HepG2 (cell line): ENCODE measurements at regions not wholly inside any gene's neighbourhood (a gene's known extent, or its start where the extent isn't known, plus 50 kb on each side); places are given as distances from the start of the nearest gene placed in this dataset.
A peak's percentile ranks its signal among the peaks of the same experiment; 100 is the strongest.
"Not testable (repeated sequence)": the region's sequence is repeated elsewhere in the genome, so short reads cannot be mapped to it uniquely, and the experiment has no call there.

Experiments used
- ATAC-seq: fragments of 200-7000 bp; cut with Tn5 transposase; 3 replicates; pipeline ENCODE4 v1.9.1; 2020; ENCODE audit warnings: mild to moderate bottlenecking, moderate library complexity
- BruUV-seq: library from RNA; stranded (reverse); fragments of 400-500 nt; replicated peaks from 2 replicates; lab custom pipeline; 2021; lab: Mats Ljungman, UMichigan
- CTCF ChIA-PET: fragments of 300-600 bp; formaldehyde crosslinking; extraction: SDS; loops from one replicate; lab custom pipeline; 2021; ENCODE audit warnings: low total read pairs, inconsistent platforms, low intra/inter-chr PET ratio; lab: Yijun Ruan, JAX
- POLR2A ChIA-PET: fragments of 350-600 bp; sonication (Branson Sonifier 250); formaldehyde crosslinking; loops from one replicate; lab custom pipeline; 2020; ENCODE audit warnings: antibody characterized with exemption, inconsistent platforms; lab: Yijun Ruan, JAX
- DNase-seq: peaks from one replicate; pipeline ENCODE4 v3.0.0-alpha.2; 2015; ENCODE audit warnings: low spot score
- FAIRE-seq: peaks from 3 replicates; lab custom pipeline; 2011; peaks lifted over from hg19 to GRCh38; lab: Jason Lieb, UNC
- H2AFZ ChIP-seq: one replicate; pipeline ENCODE4 v1.6.1; 2011; ENCODE audit warnings: low read length, inconsistent platforms
- H3K27ac ChIP-seq: fragments of 300-600 bp; 3 replicates; pipeline ENCODE4 v1.8.0; 2011; ENCODE audit warnings: mixed run types, mild to moderate bottlenecking, mixed read lengths, low read length, inconsistent platforms; ENCODE audit not compliant: insufficient read depth; ENCODE audit errors: extremely low read length
- H3K27me3 ChIP-seq, 2 experiments: fragments of 200-600 bp in 1 of 2; 2 replicates in 1 of 2; 3 replicates in 1 of 2; pipeline versions ENCODE4 v1.6.0 to v1.8.0; 2011; ENCODE audit warnings: low read length in 2 of 2, mild to moderate bottlenecking in 2 of 2, moderate library complexity in 2 of 2, inconsistent platforms in 1 of 2; ENCODE audit not compliant: insufficient read depth in 2 of 2, control insufficient read depth in 1 of 2
- H3K36me3 ChIP-seq, 2 experiments: fragments of 200-600 bp in 1 of 2; replicated peaks in 1 of 2; 2 replicates in 1 of 2; 3 replicates in 1 of 2; pipeline versions ENCODE4 v1.5.1 to v1.8.0; 2011; ENCODE audit warnings: low read length in 2 of 2, inconsistent platforms in 1 of 2; ENCODE audit not compliant: insufficient read depth in 2 of 2, control insufficient read depth in 1 of 2
- H3K4me1 ChIP-seq: 2 replicates; pipeline ENCODE4 v1.5.1; 2012; ENCODE audit warnings: low read length, inconsistent platforms; ENCODE audit not compliant: insufficient read depth
- H3K4me2 ChIP-seq: 2 replicates; pipeline ENCODE4 v1.6.0; 2011; ENCODE audit warnings: low read depth, low read length, inconsistent platforms
- H3K4me3 ChIP-seq, 3 experiments: fragments of 200-600 bp in 1 of 3; sonication (generic), shearing (Covaris generic) in 1 of 3; replicated peaks in 1 of 3; 2 replicates each; pipeline ENCODE4 v1.5.1; 2011 to 2016; ENCODE audit warnings: low read length in 3 of 3, inconsistent platforms in 2 of 3, low read depth in 2 of 3, mild to moderate bottlenecking in 2 of 3, control low read depth in 1 of 3, mixed read lengths in 1 of 3; ENCODE audit not compliant: insufficient read depth in 1 of 3
- H3K79me2 ChIP-seq: one replicate; pipeline ENCODE4 v1.6.1; 2011; ENCODE audit warnings: low read length, inconsistent platforms; ENCODE audit not compliant: insufficient read depth
- H3K9ac ChIP-seq: 2 replicates; pipeline ENCODE4 v1.6.0; 2011; ENCODE audit warnings: mild to moderate bottlenecking, low read depth, low read length, inconsistent platforms; ENCODE audit not compliant: insufficient read depth
- H3K9me3 ChIP-seq: 2 replicates; pipeline ENCODE4 v1.5.1; 2012; ENCODE audit warnings: mild to moderate bottlenecking, low read length
- H4K20me1 ChIP-seq: 2 replicates; pipeline ENCODE4 v1.6.0; 2011; ENCODE audit warnings: inconsistent platforms, mild to moderate bottlenecking, low read length, moderate library complexity; ENCODE audit not compliant: insufficient read depth
- KDM2A ChIP-seq: sonication (generic); formaldehyde crosslinking; IDR thresholded peaks from 2 replicates; pipeline ENCODE4 v1.4.0; 2020; ENCODE audit warnings: low read depth, missing genetic modification reagents, borderline replicate concordance
- ZNF687 ChIP-seq: sonication (generic); formaldehyde crosslinking; IDR thresholded peaks from 2 replicates; pipeline ENCODE4 v1.5.1; 2020; ENCODE audit warnings: mild to moderate bottlenecking, missing genetic modification reagents, moderate library complexity
- WGBS: methylation state at CpG from one replicate; pipeline ENCODE4 v1.1.6; 2017; ENCODE audit warnings: low lambda C conversion rate; 5-methylcytosine and 5-hydroxymethylcytosine counted together
- in situ Hi-C: cut with HindIII; loops from 2 replicates; pipeline ENCODE4 v1.10.0; 2017; ENCODE audit warnings: low pct_unique_long_range_greater_than_20kb; ENCODE audit not compliant: extremely low pct_ligation_motif_present
- intact Hi-C: fragments of 100-400 bp; cut with micrococcal nuclease; formaldehyde crosslinking; loops from one replicate; pipeline ENCODE4 v1.10.0; 2022; ENCODE audit not compliant: unreplicated experiment

GRCh38 chr1:857926-858648 is 65.6 kb upstream of the SAMD11 start:
- CTCF ChIA-PET, H3K79me2 ChIP-seq, POLR2A ChIA-PET, BruUV-seq, H3K4me1 ChIP-seq, H3K27ac ChIP-seq, H3K36me3 ChIP-seq, DNase-seq, H4K20me1 ChIP-seq, H2AFZ ChIP-seq, in situ Hi-C loops, H3K9me3 ChIP-seq, H3K27me3 ChIP-seq, intact Hi-C loops: not testable (repeated sequence)
- WGBS, result 1% methylated on average over 15 of the region's 16 CpGs
- H3K4me2 ChIP-seq, result peak overlapping the region; percentile 82
- FAIRE-seq (peak; percentile 56), ATAC-seq (peak; percentile 73)
- H3K9ac ChIP-seq, result 0 out of 2 replicates have a peak overlapping the region, but pooled peaks have one; percentile 8
- H3K4me3 ChIP-seq, result peak overlapping the region; percentile 37 to 46 (median 41); a peak in 4 of 6 replicates

GRCh38 chr1:858649-859041 is 65.1 kb upstream of the SAMD11 start:
- H3K36me3 ChIP-seq, DNase-seq, BruUV-seq, CTCF ChIA-PET, in situ Hi-C loops, H3K27ac ChIP-seq, POLR2A ChIA-PET, H3K9me3 ChIP-seq, H3K27me3 ChIP-seq, H2AFZ ChIP-seq, H3K4me1 ChIP-seq, H4K20me1 ChIP-seq, FAIRE-seq, intact Hi-C loops, H3K79me2 ChIP-seq: not testable (repeated sequence)
- 8% methylated on average over 11 of the region's 12 CpGs for WGBS
- Histone ChIP-seq H3K4me3 (peak overlapping the region; percentile 2 to 63 (median 34); a peak in 3 of 6 replicates), H3K4me2 (peak overlapping the region; percentile 82), H3K9ac (peak overlapping the region; percentile 39; the same call in 1 of the 2 replicates)
- ATAC-seq, result peak; percentile 75
- TF ChIP-seq ZNF687 (CRISPR knock-in tag) (peak; percentile 50), KDM2A (peak; percentile 50; the same call in 1 of the 2 replicates)
